ENCODE measurements at regions not wholly inside any gene's neighbourhood (a gene's known extent, or its start where the extent isn't known, plus 50 kb on each side); places are given as distances from the start of the nearest gene placed in this dataset.

DNA sequence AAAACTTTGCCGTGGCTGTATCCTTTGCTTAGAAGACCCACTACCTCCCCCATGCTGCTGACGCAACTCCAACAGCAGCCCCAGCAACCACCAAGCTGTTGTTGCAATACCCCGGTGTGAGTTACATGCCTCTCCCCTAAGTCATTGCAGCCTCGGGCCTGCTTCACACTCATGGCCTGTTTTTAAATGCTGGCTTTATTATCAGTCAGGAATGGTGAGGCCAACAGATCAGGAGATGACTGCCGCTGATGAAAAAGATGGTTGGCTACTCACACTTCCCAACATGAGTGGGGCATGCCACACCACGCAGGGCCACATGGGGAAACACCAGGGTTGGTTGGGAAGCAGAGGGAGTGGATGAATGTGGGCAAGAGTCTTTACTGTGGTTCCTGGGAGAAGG lies 171.5 kb upstream of the SYT13 start:
- Histone ChIP-seq H3K23ac (ENCODE audit: low read depth, low read length) (no peak overlapping the region), H3K36me3 (ENCODE audit: control insufficient read depth, insufficient read depth, low read length) (no peaks in the 10 kb centered on the region), H2BK15ac (ENCODE audit: low read depth, low read length) (no peak overlapping the region; the same call in 2 of the 3 replicates), H2AK5ac (ENCODE audit: low read depth, low read length) (no peak overlapping the region), H2BK20ac (ENCODE audit: low read depth, low read length) (no peak overlapping the region), H3K4me3 (ENCODE audit: insufficient read depth, low read depth, low read length) (no peak overlapping the region), H3K18ac (ENCODE audit: low read depth, low read length) (no peak overlapping the region), H3K27ac (ENCODE audit: insufficient read depth, low read length) (no peak overlapping the region; the same call in 1 of the 2 replicates), H3K9me3 (ENCODE audit: control insufficient read depth, insufficient read depth, low read length) (no peaks in the 10 kb centered on the region), H3K9ac (ENCODE audit: low read depth, low read length) (no peak overlapping the region), H3K27me3 (ENCODE audit: control insufficient read depth, insufficient read depth, low read length) (0 out of 2 replicates have a peak, but pooled peaks cover 2% of the 10 kb centered on the region), H2AK9ac (replicated peaks; ENCODE audit: low read depth, low read length, poor library complexity) (no peak overlapping the region), H2AFZ (replicated peaks; ENCODE audit: low read length, poor library complexity) (peak overlapping the region; percentile 56), H4K20me1 (ENCODE audit: insufficient read depth, low read length) (no peaks in the 10 kb centered on the region), H3K4ac (ENCODE audit: low read depth, low read length) (no peak overlapping the region), H3K79me1 (ENCODE audit: low read depth in 1 of 2, low read length in 2 of 2) (no peaks in the 10 kb centered on the region), H2BK120ac (ENCODE audit: low read depth, low read length) (no peak overlapping the region), H3K56ac (ENCODE audit: extremely low read depth, insufficient read depth, low read length) (no peak overlapping the region), H4K91ac (ENCODE audit: insufficient read depth, low read depth, low read length) (no peak overlapping the region; the same call in 1 of the 2 replicates), H2BK5ac (ENCODE audit: low read depth, low read length, poor library complexity, severe bottlenecking) (peak overlapping the region; percentile 57), H4K5ac (ENCODE audit: low read depth, low read length) (no peak overlapping the region), H3K4me1 (ENCODE audit: control insufficient read depth, insufficient read depth, low read length) (no peaks in the 10 kb centered on the region), H3K14ac (replicated peaks; ENCODE audit: low read depth, low read length) (no peak overlapping the region), H3K9me1 (ENCODE audit: insufficient read depth, low read length) (no peaks in the 10 kb centered on the region), H3K4me2 (ENCODE audit: low read depth, low read length) (no peak overlapping the region), H4K8ac (ENCODE audit: low read depth in 2 of 2, low read length in 2 of 2) (no peak overlapping the region; a peak in 1 of 4 replicates)
- POLR2A ChIA-PET (ENCODE audit: unreplicated experiment), result no interaction called here
- TF ChIP-seq CEBPB (IDR thresholded peaks at IDR 0.05; ENCODE audit: low read depth, low read length), result peak; percentile 94
- TF ChIP-seq, protein P1, sequence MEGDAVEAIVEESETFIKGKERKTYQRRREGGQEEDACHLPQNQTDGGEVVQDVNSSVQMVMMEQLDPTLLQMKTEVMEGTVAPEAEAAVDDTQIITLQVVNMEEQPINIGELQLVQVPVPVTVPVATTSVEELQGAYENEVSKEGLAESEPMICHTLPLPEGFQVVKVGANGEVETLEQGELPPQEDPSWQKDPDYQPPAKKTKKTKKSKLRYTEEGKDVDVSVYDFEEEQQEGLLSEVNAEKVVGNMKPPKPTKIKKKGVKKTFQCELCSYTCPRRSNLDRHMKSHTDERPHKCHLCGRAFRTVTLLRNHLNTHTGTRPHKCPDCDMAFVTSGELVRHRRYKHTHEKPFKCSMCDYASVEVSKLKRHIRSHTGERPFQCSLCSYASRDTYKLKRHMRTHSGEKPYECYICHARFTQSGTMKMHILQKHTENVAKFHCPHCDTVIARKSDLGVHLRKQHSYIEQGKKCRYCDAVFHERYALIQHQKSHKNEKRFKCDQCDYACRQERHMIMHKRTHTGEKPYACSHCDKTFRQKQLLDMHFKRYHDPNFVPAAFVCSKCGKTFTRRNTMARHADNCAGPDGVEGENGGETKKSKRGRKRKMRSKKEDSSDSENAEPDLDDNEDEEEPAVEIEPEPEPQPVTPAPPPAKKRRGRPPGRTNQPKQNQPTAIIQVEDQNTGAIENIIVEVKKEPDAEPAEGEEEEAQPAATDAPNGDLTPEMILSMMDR (conservative IDR thresholded peaks at IDR 0.05; ENCODE audit: low read depth, low read length), result no peak
- intact Hi-C loops (cut with micrococcal nuclease) (no loop called here), dilution Hi-C loops (cut with HindIII; ENCODE audit: low sequenced_read_pairs, unreplicated experiment) (no loop called here), in situ Hi-C loops (cut with MboI; ENCODE audit: low sequenced_read_pairs) (no loop called here)
- no CpG with 5 or more reads among the region's 6 CpGs for WGBS, 2 experiments (ENCODE audit: extremely low coverage in 2 of 2, insufficient read length in 1 of 2)
- ATAC-seq (ENCODE audit: low read depth) (peak; percentile 67), DNase-seq (peak; percentile 79)
- CTCF ChIA-PET, result no interaction called here
- BruUV-seq (replicated peaks), result no TSS peak

Measured in IMR-90 (cell line).